ENCODE measurements at regions not wholly inside any gene's neighbourhood (a gene's known extent, or its start where the extent isn't known, plus 50 kb on each side); places are given as distances from the start of the nearest gene placed in this dataset.

DNA sequence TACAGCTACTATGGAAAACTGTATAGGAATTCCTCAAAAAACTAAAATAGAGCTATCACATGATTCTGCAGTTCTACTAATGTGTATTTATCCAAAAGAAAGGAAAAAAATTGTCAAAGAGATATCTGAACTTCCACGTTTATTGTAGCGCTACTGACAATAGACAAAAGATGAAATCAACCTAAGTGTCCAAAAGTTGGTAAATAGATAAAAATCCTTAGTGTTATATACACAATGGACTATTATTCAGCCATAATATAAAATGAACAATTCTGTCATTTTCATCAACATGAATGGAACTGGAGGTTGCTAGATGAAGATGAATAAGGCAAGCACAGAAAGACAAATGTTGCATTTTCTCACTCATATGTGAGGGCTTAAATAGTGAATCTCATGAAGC, 1492.1 kb downstream of the MRPL39 start:
- TF ChIP-seq, protein P1, sequence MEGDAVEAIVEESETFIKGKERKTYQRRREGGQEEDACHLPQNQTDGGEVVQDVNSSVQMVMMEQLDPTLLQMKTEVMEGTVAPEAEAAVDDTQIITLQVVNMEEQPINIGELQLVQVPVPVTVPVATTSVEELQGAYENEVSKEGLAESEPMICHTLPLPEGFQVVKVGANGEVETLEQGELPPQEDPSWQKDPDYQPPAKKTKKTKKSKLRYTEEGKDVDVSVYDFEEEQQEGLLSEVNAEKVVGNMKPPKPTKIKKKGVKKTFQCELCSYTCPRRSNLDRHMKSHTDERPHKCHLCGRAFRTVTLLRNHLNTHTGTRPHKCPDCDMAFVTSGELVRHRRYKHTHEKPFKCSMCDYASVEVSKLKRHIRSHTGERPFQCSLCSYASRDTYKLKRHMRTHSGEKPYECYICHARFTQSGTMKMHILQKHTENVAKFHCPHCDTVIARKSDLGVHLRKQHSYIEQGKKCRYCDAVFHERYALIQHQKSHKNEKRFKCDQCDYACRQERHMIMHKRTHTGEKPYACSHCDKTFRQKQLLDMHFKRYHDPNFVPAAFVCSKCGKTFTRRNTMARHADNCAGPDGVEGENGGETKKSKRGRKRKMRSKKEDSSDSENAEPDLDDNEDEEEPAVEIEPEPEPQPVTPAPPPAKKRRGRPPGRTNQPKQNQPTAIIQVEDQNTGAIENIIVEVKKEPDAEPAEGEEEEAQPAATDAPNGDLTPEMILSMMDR (IDR thresholded peaks at IDR 0.05), result no peak
- TF ChIP-seq EP300 (IDR thresholded peaks at IDR 0.05), result no peak
- no peak for TF ChIP-seq POLR2A (IDR thresholded peaks at IDR 0.05)
